Right atrium auricular region (tissue), 2 donors: ENCODE measurements at regions not wholly inside any gene's neighbourhood (a gene's known extent, or its start where the extent isn't known, plus 50 kb on each side); places are given as distances from the start of the nearest gene placed in this dataset.

Experiments
- DNase-seq: peaks from one replicate; pipeline ENCODE4 v3.0.0-alpha.2; 2019; ENCODE audit warnings: low spot score
- H3K27ac ChIP-seq, 2 donors: fragments of 200-600 bp; sonication (generic); 1 replicate in 1 of 2; 2 replicates in 1 of 2; pipeline ENCODE4 v1.5.1; 2016 to 2019
- H3K27me3 ChIP-seq, 2 donors: fragments of 200-600 bp; sonication (generic); one replicate each; pipeline versions ENCODE4 v1.5.1 to v1.6.0; 2017 to 2019
- H3K36me3 ChIP-seq: fragments of 200-600 bp; sonication (generic); one replicate; pipeline ENCODE4 v1.5.1; 2016
- H3K4me1 ChIP-seq, 2 donors: fragments of 200-600 bp; sonication (generic); one replicate each; pipeline versions ENCODE4 v1.5.1 to v1.6.0; 2017 to 2019
- H3K4me3 ChIP-seq, 2 donors: fragments of 200-600 bp; sonication (generic); 1 replicate in 1 of 2; 2 replicates in 1 of 2; pipeline ENCODE4 v1.5.1; 2017 to 2019; ENCODE audit warnings: mild to moderate bottlenecking in 1 of 2, moderate library complexity in 1 of 2
- H3K9me3 ChIP-seq, 2 donors: fragments of 200-600 bp; sonication (generic); one replicate each; pipeline ENCODE4 v1.5.1; 2019
- CTCF ChIP-seq, 2 donors: fragments of 200-600 bp; sonication (generic); IDR thresholded peaks; one replicate each; pipeline ENCODE4 v1.5.1; 2019; ENCODE audit warnings: antibody characterized with exemption in 2 of 2

GRCh38 chr5:125032286-125032685 is 285.8 kb upstream of the ZNF608 start:
- no peak overlapping the region for H3K27ac ChIP-seq
- H3K4me1 ChIP-seq = no peaks in the 10 kb centered on the region
- no peak for TF ChIP-seq CTCF (IDR thresholded peaks at IDR 0.05)

GRCh38 chr5:125033602-125034001 is 287.2 kb upstream of the ZNF608 start:
- Histone ChIP-seq H3K4me3 (no peak overlapping the region), H3K36me3 (no peaks in the 10 kb centered on the region), H3K27ac (no peak overlapping the region), H3K9me3 (no peaks in the 10 kb centered on the region), H3K27me3 (no peaks in the 10 kb centered on the region), H3K4me1 (no peaks in the 10 kb centered on the region)
- no peak for TF ChIP-seq CTCF (IDR thresholded peaks at IDR 0.05)
- DNase-seq = no peak

More at GRCh38 chr5:125032286-125032685, 285.8 kb upstream of the ZNF608 start:
- Histone ChIP-seq H3K27me3 (no peaks in the 10 kb centered on the region), H3K4me3 (no peak overlapping the region), H3K36me3 (no peaks in the 10 kb centered on the region), H3K9me3 (no peaks in the 10 kb centered on the region)
- no peak for DNase-seq

GRCh38 chr5:125034331-125034730 is 287.9 kb upstream of the ZNF608 start:
- no peak overlapping the region for H3K27ac ChIP-seq
- H3K4me1 ChIP-seq = no peaks in the 10 kb centered on the region
- H3K4me3 ChIP-seq = no peak overlapping the region
- H3K27me3 ChIP-seq = no peaks in the 10 kb centered on the region
- DNase-seq = no peak
- no peaks in the 10 kb centered on the region for H3K9me3 ChIP-seq
- TF ChIP-seq CTCF (IDR thresholded peaks at IDR 0.05) = no peak
- H3K36me3 ChIP-seq = no peaks in the 10 kb centered on the region

- no peaks in the 10 kb centered on the region for H3K4me1 ChIP-seq
- H3K36me3 ChIP-seq = no peaks in the 10 kb centered on the region
- no peaks in the 10 kb centered on the region for H3K9me3 ChIP-seq
- no peak overlapping the region for H3K4me3 ChIP-seq
- no peak for TF ChIP-seq CTCF (IDR thresholded peaks at IDR 0.05)
- no peaks in the 10 kb centered on the region for H3K27me3 ChIP-seq
- H3K27ac ChIP-seq = no peak overlapping the region
- no peak for DNase-seq
Observed at GRCh38 chr5:125036494-125036893, 290.1 kb upstream of the ZNF608 start.

GRCh38 chr5:125037020-125037419 is 290.6 kb upstream of the ZNF608 start:
- TF ChIP-seq CTCF (IDR thresholded peaks at IDR 0.05) = no peak
- Histone ChIP-seq H3K4me3 (no peak overlapping the region), H3K27ac (no peak overlapping the region), H3K9me3 (no peaks in the 10 kb centered on the region), H3K36me3 (no peaks in the 10 kb centered on the region), H3K4me1 (peaks cover 0 to 4% of the 10 kb centered on the region in 2 donors), H3K27me3 (no peaks in the 10 kb centered on the region)
- DNase-seq = no peak

GRCh38 chr5:125037530-125037929 is 291.1 kb upstream of the ZNF608 start:
- Histone ChIP-seq H3K27ac (no peak overlapping the region), H3K36me3 (no peaks in the 10 kb centered on the region), H3K27me3 (no peaks in the 10 kb centered on the region), H3K4me1 (peaks cover 0 to 7% of the 10 kb centered on the region in 2 donors), H3K9me3 (no peaks in the 10 kb centered on the region), H3K4me3 (no peak overlapping the region)
- TF ChIP-seq CTCF (IDR thresholded peaks at IDR 0.05) = no peak
- no peak for DNase-seq
